ENCODE measurements at regions not wholly inside any gene's neighbourhood (a gene's known extent, or its start where the extent isn't known, plus 50 kb on each side); places are given as distances from the start of the nearest gene placed in this dataset.

- no peak overlapping the region for H3K4me3 ChIP-seq (ENCODE audit: low read depth, low read length)
- no peak for TF ChIP-seq CTCF (conservative IDR thresholded peaks at IDR 0.05; ENCODE audit: low read depth, low read length)
- DNase-seq (ENCODE audit: low read depth): no peak
Observed at GRCh38 chr11:91955206-91955605, 269.4 kb upstream of the FAT3 start.

GRCh38 chr11:91952056-91952455, 272.6 kb upstream of the FAT3 start:
- TF ChIP-seq CTCF (conservative IDR thresholded peaks at IDR 0.05; ENCODE audit: low read depth, low read length): no peak
- no peak for DNase-seq (ENCODE audit: low read depth)
- H3K4me3 ChIP-seq (ENCODE audit: low read depth, low read length): no peak overlapping the region

- H3K4me3 ChIP-seq (ENCODE audit: low read depth, low read length): no peak overlapping the region
- TF ChIP-seq CTCF (conservative IDR thresholded peaks at IDR 0.05; ENCODE audit: low read depth, low read length): no peak
- no peak for DNase-seq (ENCODE audit: low read depth)
Observed at GRCh38 chr11:91947215-91947820, 277.3 kb upstream of the FAT3 start.

GRCh38 chr11:91946397-91946951, 278.1 kb upstream of the FAT3 start:
- DNase-seq (ENCODE audit: low read depth): peak; percentile 4
- TF ChIP-seq CTCF (conservative IDR thresholded peaks at IDR 0.05; ENCODE audit: low read depth, low read length): no peak
- no peak overlapping the region for H3K4me3 ChIP-seq (ENCODE audit: low read depth, low read length)

- TF ChIP-seq CTCF (conservative IDR thresholded peaks at IDR 0.05; ENCODE audit: low read depth, low read length): no peak
- no peak for DNase-seq (ENCODE audit: low read depth)
- no peak overlapping the region for H3K4me3 ChIP-seq (ENCODE audit: low read depth, low read length)
Observed at GRCh38 chr11:91935120-91935519, 289.5 kb upstream of the FAT3 start.

- no peak for DNase-seq (ENCODE audit: low read depth)
- H3K4me3 ChIP-seq (ENCODE audit: low read depth, low read length): no peak overlapping the region
- TF ChIP-seq CTCF (conservative IDR thresholded peaks at IDR 0.05; ENCODE audit: low read depth, low read length): no peak
Observed at GRCh38 chr11:91932151-91932821, 292.3 kb upstream of the FAT3 start.

- TF ChIP-seq CTCF (conservative IDR thresholded peaks at IDR 0.05; ENCODE audit: low read depth, low read length): no peak
- H3K4me3 ChIP-seq (ENCODE audit: low read depth, low read length): no peak overlapping the region
Observed at GRCh38 chr11:91927448-91927847, 297.2 kb upstream of the FAT3 start.

More at GRCh38 chr11:91927448-91927847, 297.2 kb upstream of the FAT3 start:
- no peak for DNase-seq (ENCODE audit: low read depth)
